GM12892 (cell line): ENCODE measurements at regions not wholly inside any gene's neighbourhood (a gene's known extent, or its start where the extent isn't known, plus 50 kb on each side); places are given as distances from the start of the nearest gene placed in this dataset.

Experiments
- POLR2A ChIP-seq: IDR thresholded peaks from 2 replicates; pipeline ENCODE4 v1.6.1; 2011; ENCODE audit warnings: low read depth, low read length, control low read depth
- POLR2AphosphoS5 ChIP-seq: IDR thresholded peaks from 2 replicates; pipeline ENCODE4 v1.6.1; 2011; ENCODE audit warnings: low read depth, low read length, control low read depth
- TAF1 ChIP-seq: IDR thresholded peaks from 2 replicates; pipeline ENCODE4 v1.6.1; 2011; ENCODE audit warnings: low read depth, mild to moderate bottlenecking, control low read depth, low read length, borderline replicate concordance

DNA sequence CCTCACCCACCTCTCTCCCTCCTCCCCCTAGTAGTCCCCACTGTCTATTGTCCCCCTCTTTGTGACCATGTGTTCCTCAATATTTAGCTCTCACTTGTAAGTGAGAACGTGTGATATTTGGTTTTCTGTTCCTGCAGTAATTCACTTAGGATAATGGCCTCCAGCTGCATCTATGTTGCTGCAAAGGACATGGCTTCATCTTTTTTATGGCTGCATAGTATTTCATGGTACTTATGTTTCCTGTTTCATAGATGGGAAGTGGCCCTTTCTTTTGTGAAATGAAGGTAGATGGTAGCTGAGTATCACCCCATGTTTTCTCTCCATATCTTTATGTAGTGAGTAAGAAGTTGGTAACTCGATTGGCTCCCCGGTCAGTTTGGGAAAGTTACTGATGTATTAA lies 66.6 kb upstream of the CREB3L1 start:
- TF ChIP-seq POLR2A (no peak), POLR2AphosphoS5 (no peak), TAF1 (no peak)
